Thoracic aorta (tissue), 2 donors: ENCODE measurements at regions not wholly inside any gene's neighbourhood (a gene's known extent, or its start where the extent isn't known, plus 50 kb on each side); places are given as distances from the start of the nearest gene placed in this dataset.
A peak's percentile ranks its signal among the peaks of the same experiment; 100 is the strongest.

Source experiments
- ATAC-seq: fragments of 150-250 bp; one replicate; pipeline ENCODE4 v1.8.0; 2017; ENCODE audit warnings: low read depth; ENCODE audit not compliant: insufficient number of reproducible peaks, low FRiP score
- DNase-seq: peaks from one replicate; pipeline ENCODE4 v3.0.0-alpha.2; 2020; ENCODE audit warnings: low spot score
- H3K27ac ChIP-seq, 2 donors: fragments of 200-600 bp; sonication (generic); 1 replicate in 1 of 2; 2 replicates in 1 of 2; pipeline ENCODE4 v1.5.1; 2016; ENCODE audit warnings: mild to moderate bottlenecking in 2 of 2, moderate library complexity in 2 of 2
- H3K27me3 ChIP-seq: fragments of 200-600 bp; sonication (generic); replicated peaks from 2 replicates; pipeline ENCODE4 v1.6.0; 2016; ENCODE audit warnings: mild to moderate bottlenecking; ENCODE audit not compliant: insufficient read depth
- H3K36me3 ChIP-seq: fragments of 200-600 bp; sonication (generic); one replicate; pipeline ENCODE4 v1.5.1; 2016
- H3K4me1 ChIP-seq, 2 donors: fragments of 200-600 bp; sonication (generic); 1 replicate in 1 of 2; 2 replicates in 1 of 2; pipeline versions ENCODE4 v1.5.1 to v1.6.0; 2016; ENCODE audit warnings: low read depth in 2 of 2, mild to moderate bottlenecking in 1 of 2; ENCODE audit not compliant: control insufficient read depth in 1 of 2
- H3K4me3 ChIP-seq: fragments of 200-600 bp; sonication (generic); 2 replicates; pipeline ENCODE4 v1.5.1; 2016; ENCODE audit warnings: mild to moderate bottlenecking
- H3K9me3 ChIP-seq: fragments of 200-600 bp; sonication (generic); 2 replicates; pipeline ENCODE4 v1.5.1; 2016
- CTCF ChIP-seq: fragments of 200-600 bp; sonication (generic); IDR thresholded peaks from one replicate; pipeline ENCODE4 v1.5.1; 2019; ENCODE audit warnings: antibody characterized with exemption

- Histone ChIP-seq H3K27me3 (no peaks in the 10 kb centered on the region), H3K9me3 (no peaks in the 10 kb centered on the region), H3K36me3 (no peaks in the 10 kb centered on the region), H3K27ac (peak overlapping the region; percentile 29 to 41), H3K4me1 (peaks cover 5 to 53% of the 10 kb centered on the region in 2 donors), H3K4me3 (no peak overlapping the region)
- DNase-seq (no peak), ATAC-seq (no peak)
- no peak for TF ChIP-seq CTCF
These were observed 58.5 kb upstream of the ANO1 start for GRCh38 chr11:70019576-70020011.

GRCh38 chr11:70020336-70021214 lies 57.5 kb upstream of the ANO1 start:
- Histone ChIP-seq H3K4me1 (peaks cover 5 to 56% of the 10 kb centered on the region in 2 donors), H3K9me3 (no peaks in the 10 kb centered on the region), H3K36me3 (no peaks in the 10 kb centered on the region), H3K27ac (peak overlapping the region; percentile 29 to 41), H3K4me3 (no peak overlapping the region), H3K27me3 (no peaks in the 10 kb centered on the region)
- no peak for ATAC-seq
- no peak for TF ChIP-seq CTCF
- DNase-seq, result no peak

- TF ChIP-seq CTCF, result no peak
- H3K36me3 ChIP-seq, result no peaks in the 10 kb centered on the region
- no peak for ATAC-seq
- no peaks in the 10 kb centered on the region for H3K9me3 ChIP-seq
- H3K4me1 ChIP-seq, result peaks cover under 1 to 46% of the 10 kb centered on the region in 2 donors
- no peak overlapping the region for H3K27ac ChIP-seq
- H3K4me3 ChIP-seq, result no peak overlapping the region
- H3K27me3 ChIP-seq, result no peaks in the 10 kb centered on the region
- no peak for DNase-seq
These were observed 56.5 kb upstream of the ANO1 start for GRCh38 chr11:70021586-70021985.

- no peak overlapping the region for H3K27ac ChIP-seq
- no peak for DNase-seq
- H3K36me3 ChIP-seq, result no peaks in the 10 kb centered on the region
- no peaks in the 10 kb centered on the region for H3K9me3 ChIP-seq
- H3K27me3 ChIP-seq, result no peaks in the 10 kb centered on the region
- no peak overlapping the region for H3K4me3 ChIP-seq
- ATAC-seq, result no peak
- peaks cover 4 to 27% of the 10 kb centered on the region in 2 donors for H3K4me1 ChIP-seq
- no peak for TF ChIP-seq CTCF
These were observed 53.9 kb upstream of the ANO1 start for GRCh38 chr11:70024036-70024772.

- Histone ChIP-seq H3K4me1 (peaks cover 9 to 27% of the 10 kb centered on the region in 2 donors), H3K9me3 (no peaks in the 10 kb centered on the region), H3K36me3 (no peaks in the 10 kb centered on the region), H3K4me3 (no peak overlapping the region), H3K27ac (no peak overlapping the region), H3K27me3 (no peaks in the 10 kb centered on the region)
- no peak for TF ChIP-seq CTCF
- DNase-seq, result no peak
- no peak for ATAC-seq
These were observed 53.4 kb upstream of the ANO1 start for GRCh38 chr11:70024773-70025045.
